Lung (tissue), 12 donors: ENCODE measurements at regions not wholly inside any gene's neighbourhood (a gene's known extent, or its start where the extent isn't known, plus 50 kb on each side); places are given as distances from the start of the nearest gene placed in this dataset. TPM values are rescaled to one million over a fixed set of nuclear protein-coding genes. Genes with fewer than 3 reads are reported as not detected.

Experiments used
- ATAC-seq: fragments of 200-7000 bp; cut with Tn5 transposase; one replicate; pipeline ENCODE4 v1.9.1; 2020; ENCODE audit warnings: moderate number of reproducible peaks; ENCODE audit not compliant: insufficient read depth, low FRiP score
- DNase-seq, 3 donors: peaks; one replicate each; pipeline ENCODE4 v3.0.0-alpha.2; 2013 to 2017
- H3K27ac ChIP-seq, 2 donors: one replicate each; pipeline ENCODE4 v1.5.1; 2013; ENCODE audit warnings: mild to moderate bottlenecking in 2 of 2, moderate library complexity in 2 of 2, control low read depth in 1 of 2, inconsistent platforms in 1 of 2, low read depth in 1 of 2, low read length in 1 of 2
- H3K27me3 ChIP-seq, 3 donors: one replicate each; pipeline ENCODE4 v1.5.1; 2013; ENCODE audit warnings: low read length in 2 of 3; ENCODE audit not compliant: control insufficient read depth in 3 of 3, insufficient read depth in 3 of 3
- H3K36me3 ChIP-seq, 4 donors: one replicate each; pipeline ENCODE4 v1.5.1; 2013; ENCODE audit warnings: low read length in 4 of 4, mild to moderate bottlenecking in 1 of 4, moderate library complexity in 1 of 4; ENCODE audit not compliant: control insufficient read depth in 4 of 4, insufficient read depth in 4 of 4
- H3K4me1 ChIP-seq, 5 donors: one replicate each; pipeline ENCODE4 v1.5.1; 2013; ENCODE audit warnings: low read length in 5 of 5, mild to moderate bottlenecking in 2 of 5, moderate library complexity in 1 of 5; ENCODE audit not compliant: control insufficient read depth in 5 of 5, insufficient read depth in 5 of 5
- H3K4me3 ChIP-seq: one replicate; pipeline ENCODE4 v1.5.1; 2013; ENCODE audit warnings: mild to moderate bottlenecking, control low read depth, moderate library complexity
- H3K9ac ChIP-seq, 2 donors: one replicate each; pipeline ENCODE4 v1.5.1; 2013; ENCODE audit warnings: low read length in 2 of 2, control low read depth in 1 of 2; ENCODE audit not compliant: insufficient read depth in 1 of 2
- H3K9me3 ChIP-seq, 4 donors: one replicate each; pipeline ENCODE4 v1.5.1; 2013; ENCODE audit warnings: low read length in 3 of 4, mild to moderate bottlenecking in 1 of 4, moderate library complexity in 1 of 4; ENCODE audit not compliant: control insufficient read depth in 4 of 4, insufficient read depth in 3 of 4
- CTCF ChIP-seq: IDR thresholded peaks from 2 replicates; pipeline ENCODE4 v1.5.1; 2012; ENCODE audit warnings: mild to moderate bottlenecking; ENCODE audit errors: control extremely low read depth, extremely low read depth
- WGBS, 2 donors: extraction: QIAGEN DNeasy Blood & Tissue Kit; methylation state at CpG; one replicate each; pipeline ENCODE4 v1.1.7; 2013; 5-methylcytosine and 5-hydroxymethylcytosine counted together
- small RNA-seq: library from RNA; depleted of rRNA; stranded (forward); fragments of <200 nt; gene quantifications from one replicate; pipeline ENCODE3, GENCODE V24; 2014; ENCODE audit warnings: low replicate concordance
- donor health status: control.
- donor health status: control.
- donor health status: Bipolar disorder and iron deficiency.
- donor health status: healthy.
- donor health status: DM: yes; HTN: yes; CAD: no.

GRCh38 chr5:79849486-79850315 is 141.4 kb downstream of the MTX3 start:
- Histone ChIP-seq H3K27me3 (no peaks in the 10 kb centered on the region), H3K9me3 (no peaks in the 10 kb centered on the region)
- DNase-seq: no peak

More at GRCh38 chr5:79849486-79850315, 141.4 kb downstream of the MTX3 start:
- ATAC-seq: no peak
- no peak for TF ChIP-seq CTCF
- H3K4me1 ChIP-seq: no peaks in the 10 kb centered on the region
- H3K4me3 ChIP-seq: no peak overlapping the region
- 91 to 94% methylated on average over 16 of the region's 16 CpGs for WGBS, 2 donors
- H3K27ac ChIP-seq: no peak overlapping the region
- H3K9ac ChIP-seq: no peak overlapping the region
- H3K36me3 ChIP-seq: no peaks in the 10 kb centered on the region

Small RNAs in the stretch of these regions (small RNA-seq; reads per million reads assigned to genes)
- gene AC008496.1: not detected
